Stomach (tissue), 4 donors: ENCODE measurements at regions not wholly inside any gene's neighbourhood (a gene's known extent, or its start where the extent isn't known, plus 50 kb on each side); places are given as distances from the start of the nearest gene placed in this dataset.

Source experiments
- EP300 ChIP-seq: sonication (generic); formaldehyde crosslinking; IDR thresholded peaks from one replicate; pipeline ENCODE4 v1.6.1; 2017; ENCODE audit warnings: antibody characterized with exemption
- POLR2A ChIP-seq, 4 donors: fragments of 450-650 bp; IDR thresholded peaks; one replicate each; pipeline ENCODE4 v1.6.1; 2016; ENCODE audit warnings: antibody characterized with exemption in 4 of 4, control low read depth in 2 of 4, mild to moderate bottlenecking in 1 of 4, moderate library complexity in 1 of 4
- TF ChIP-seq, protein P1 (sequence below), 7 experiments: fragments of 450-650 bp in 4 of 7; fragments of 200-600 bp in 3 of 7; sonication (generic) in 3 of 7; IDR thresholded peaks; one replicate each; pipeline ENCODE4 v1.5.1; 2016 to 2019; ENCODE audit warnings: antibody characterized with exemption in 7 of 7, control low read depth in 2 of 7, mild to moderate bottlenecking in 1 of 7

DNA sequence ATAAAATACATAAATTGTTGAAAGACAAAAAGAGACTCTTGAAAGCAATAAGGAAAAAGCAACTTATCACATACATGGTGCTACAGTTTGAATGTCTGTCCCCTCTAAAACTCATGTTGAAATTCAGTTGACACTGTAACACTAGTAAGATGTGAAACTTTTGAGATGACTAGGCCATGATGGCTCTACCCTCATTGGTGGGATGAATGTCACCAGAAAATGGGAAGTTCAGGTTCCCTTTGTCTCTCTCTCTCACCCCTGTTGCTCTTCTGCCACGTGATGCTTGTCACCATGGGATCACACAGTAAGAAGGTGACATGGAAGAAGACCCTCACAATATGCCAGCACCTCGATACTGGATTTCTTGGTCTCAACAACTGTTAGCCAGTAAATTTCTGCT, 50.3 kb upstream of the SPTLC1 start:
- TF ChIP-seq, protein P1, sequence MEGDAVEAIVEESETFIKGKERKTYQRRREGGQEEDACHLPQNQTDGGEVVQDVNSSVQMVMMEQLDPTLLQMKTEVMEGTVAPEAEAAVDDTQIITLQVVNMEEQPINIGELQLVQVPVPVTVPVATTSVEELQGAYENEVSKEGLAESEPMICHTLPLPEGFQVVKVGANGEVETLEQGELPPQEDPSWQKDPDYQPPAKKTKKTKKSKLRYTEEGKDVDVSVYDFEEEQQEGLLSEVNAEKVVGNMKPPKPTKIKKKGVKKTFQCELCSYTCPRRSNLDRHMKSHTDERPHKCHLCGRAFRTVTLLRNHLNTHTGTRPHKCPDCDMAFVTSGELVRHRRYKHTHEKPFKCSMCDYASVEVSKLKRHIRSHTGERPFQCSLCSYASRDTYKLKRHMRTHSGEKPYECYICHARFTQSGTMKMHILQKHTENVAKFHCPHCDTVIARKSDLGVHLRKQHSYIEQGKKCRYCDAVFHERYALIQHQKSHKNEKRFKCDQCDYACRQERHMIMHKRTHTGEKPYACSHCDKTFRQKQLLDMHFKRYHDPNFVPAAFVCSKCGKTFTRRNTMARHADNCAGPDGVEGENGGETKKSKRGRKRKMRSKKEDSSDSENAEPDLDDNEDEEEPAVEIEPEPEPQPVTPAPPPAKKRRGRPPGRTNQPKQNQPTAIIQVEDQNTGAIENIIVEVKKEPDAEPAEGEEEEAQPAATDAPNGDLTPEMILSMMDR (IDR thresholded peaks at IDR 0.05): no peak
- TF ChIP-seq POLR2A (IDR thresholded peaks at IDR 0.05): no peak
- no peak for TF ChIP-seq EP300
